ENCODE measurements at regions not wholly inside any gene's neighbourhood (a gene's known extent, or its start where the extent isn't known, plus 50 kb on each side); places are given as distances from the start of the nearest gene placed in this dataset.

DNA sequence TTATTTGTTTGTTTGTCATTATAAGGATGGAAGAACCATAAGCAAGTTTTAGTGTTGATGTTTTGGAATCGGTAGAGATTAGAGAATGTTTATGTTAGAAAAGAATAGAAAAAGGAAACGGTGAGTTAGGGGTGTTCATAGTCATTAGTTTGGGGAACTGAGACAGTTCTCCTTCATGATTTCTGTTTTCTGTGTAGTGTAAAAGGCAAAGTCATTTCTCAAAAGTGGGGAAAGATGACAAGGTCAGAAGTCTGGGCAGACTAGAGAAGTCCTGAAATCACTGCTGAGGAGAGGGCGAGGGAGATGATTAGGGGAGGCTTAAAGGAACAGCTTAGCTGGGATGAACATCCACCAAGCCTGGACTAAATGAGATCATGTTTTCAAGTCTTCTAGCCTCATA is 498.9 kb downstream of the TTLL7 start:
- TF ChIP-seq, protein P1, sequence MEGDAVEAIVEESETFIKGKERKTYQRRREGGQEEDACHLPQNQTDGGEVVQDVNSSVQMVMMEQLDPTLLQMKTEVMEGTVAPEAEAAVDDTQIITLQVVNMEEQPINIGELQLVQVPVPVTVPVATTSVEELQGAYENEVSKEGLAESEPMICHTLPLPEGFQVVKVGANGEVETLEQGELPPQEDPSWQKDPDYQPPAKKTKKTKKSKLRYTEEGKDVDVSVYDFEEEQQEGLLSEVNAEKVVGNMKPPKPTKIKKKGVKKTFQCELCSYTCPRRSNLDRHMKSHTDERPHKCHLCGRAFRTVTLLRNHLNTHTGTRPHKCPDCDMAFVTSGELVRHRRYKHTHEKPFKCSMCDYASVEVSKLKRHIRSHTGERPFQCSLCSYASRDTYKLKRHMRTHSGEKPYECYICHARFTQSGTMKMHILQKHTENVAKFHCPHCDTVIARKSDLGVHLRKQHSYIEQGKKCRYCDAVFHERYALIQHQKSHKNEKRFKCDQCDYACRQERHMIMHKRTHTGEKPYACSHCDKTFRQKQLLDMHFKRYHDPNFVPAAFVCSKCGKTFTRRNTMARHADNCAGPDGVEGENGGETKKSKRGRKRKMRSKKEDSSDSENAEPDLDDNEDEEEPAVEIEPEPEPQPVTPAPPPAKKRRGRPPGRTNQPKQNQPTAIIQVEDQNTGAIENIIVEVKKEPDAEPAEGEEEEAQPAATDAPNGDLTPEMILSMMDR (conservative IDR thresholded peaks at IDR 0.05) = no peak
- no peak for TF ChIP-seq ZFX (IDR thresholded peaks at IDR 0.05)

All from C4-2B (cell line).